ENCODE measurements at regions not wholly inside any gene's neighbourhood (a gene's known extent, or its start where the extent isn't known, plus 50 kb on each side); places are given as distances from the start of the nearest gene placed in this dataset.

DNA sequence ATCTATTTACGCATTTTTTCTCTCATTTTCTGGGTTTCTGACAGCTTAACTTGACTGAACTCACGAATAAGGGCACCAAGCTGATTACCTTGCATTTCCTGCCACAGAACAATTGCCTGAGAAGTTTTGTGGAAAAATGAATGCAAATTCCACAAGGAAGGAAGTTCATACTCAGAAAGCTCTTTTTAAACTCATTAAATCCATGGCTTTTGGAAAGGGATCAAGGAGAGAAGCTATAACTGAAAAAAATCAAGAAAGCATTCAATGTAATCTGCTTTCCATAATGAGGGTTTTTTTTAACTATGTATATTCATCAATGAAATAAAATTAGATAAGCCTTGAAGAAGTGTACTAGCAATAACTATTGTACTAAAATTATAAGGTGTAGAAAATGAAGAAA is 252.5 kb downstream of the GPM6A start:
- no peak for FAIRE-seq

DNA sequence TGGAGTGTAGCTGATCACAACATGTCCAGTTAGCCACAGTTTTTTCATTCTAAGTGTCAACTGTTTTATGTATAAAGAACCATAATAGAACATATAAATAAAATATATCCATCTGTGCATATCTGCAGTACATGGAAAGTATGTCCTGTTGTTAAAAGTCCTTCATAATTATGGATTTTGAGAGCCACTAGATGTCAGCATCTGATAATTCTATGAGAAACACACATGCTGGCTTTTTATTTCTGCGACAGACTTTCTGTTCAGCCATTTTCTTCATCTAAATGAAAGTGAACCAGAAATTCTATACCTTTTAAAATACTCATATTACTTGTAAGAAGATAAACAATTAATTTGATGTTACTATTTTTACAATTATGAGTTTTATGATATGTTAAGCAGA is 251.5 kb downstream of the GPM6A start:
- FAIRE-seq, result peak; percentile 88

DNA sequence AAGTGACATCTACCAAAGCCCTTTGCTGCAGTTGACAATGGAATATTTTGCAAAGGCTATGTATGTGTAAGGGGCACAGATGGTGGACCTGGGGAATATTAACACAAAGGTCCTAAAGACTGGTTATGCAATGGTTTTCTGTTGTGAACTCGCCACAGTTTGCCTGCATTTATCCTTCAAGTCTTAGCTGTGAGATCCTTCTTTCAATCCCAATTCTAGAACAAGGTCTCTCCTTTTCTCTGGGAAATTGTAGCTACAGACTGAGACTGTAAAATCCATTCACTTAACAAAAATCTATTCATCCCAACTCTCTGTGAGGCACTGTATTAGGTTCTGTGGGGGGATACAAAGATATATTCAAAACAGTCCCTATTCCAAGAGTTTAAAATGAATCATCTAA is 250.4 kb downstream of the GPM6A start:
- no peak for FAIRE-seq

DNA sequence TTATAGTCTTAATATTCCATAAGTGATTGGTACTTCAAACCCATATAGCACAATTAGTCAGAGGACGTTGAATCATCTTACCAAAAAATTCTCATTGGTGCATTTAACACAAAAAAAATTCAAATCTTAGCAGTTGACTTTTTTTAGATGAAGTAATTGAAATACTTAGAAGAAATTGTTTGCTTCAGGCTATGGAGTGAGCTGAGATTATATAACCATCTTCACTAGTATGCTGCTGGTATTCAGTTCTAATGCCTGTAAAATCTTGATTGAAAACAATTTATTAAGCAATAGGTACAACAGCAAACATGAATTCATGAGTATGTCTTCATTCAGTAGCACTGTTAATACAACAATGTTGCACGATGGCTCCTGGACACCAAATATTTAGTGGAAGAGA is 250.0 kb downstream of the GPM6A start:
- no peak for FAIRE-seq

DNA sequence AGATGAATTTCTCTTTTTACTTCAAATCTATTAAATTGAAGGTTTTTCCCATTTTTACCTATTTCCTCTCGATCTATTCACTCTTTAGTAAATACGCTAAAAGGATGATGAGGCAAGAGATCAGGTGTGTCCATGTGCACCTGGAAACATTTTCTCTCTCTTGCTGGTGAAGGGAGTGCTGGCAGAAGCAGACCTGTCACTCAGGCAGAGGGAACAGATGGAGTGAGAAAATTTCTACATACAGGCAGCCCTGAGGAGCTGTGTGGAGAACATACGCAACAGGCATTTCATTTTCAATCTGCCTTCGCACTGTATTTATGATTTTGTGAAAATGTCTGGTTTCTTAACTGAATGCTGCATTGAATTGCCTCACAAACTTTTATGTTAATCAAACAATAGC is 249.5 kb downstream of the GPM6A start:
- FAIRE-seq, result no peak
